Thyroid gland (tissue), 4 donors: ENCODE measurements at regions not wholly inside any gene's neighbourhood (a gene's known extent, or its start where the extent isn't known, plus 50 kb on each side); places are given as distances from the start of the nearest gene placed in this dataset.

Source experiments
- CTCF ChIP-seq, 6 experiments: fragments of 200-600 bp in 3 of 6; fragments of 450-650 bp in 3 of 6; sonication (generic) in 3 of 6; IDR thresholded peaks; one replicate each; pipeline ENCODE4 v1.5.1; 2016 to 2019; ENCODE audit warnings: antibody characterized with exemption in 6 of 6, mild to moderate bottlenecking in 2 of 6, inconsistent platforms in 1 of 6, moderate library complexity in 1 of 6
- POLR2A ChIP-seq, 2 donors: fragments of 450-650 bp; IDR thresholded peaks; one replicate each; pipeline ENCODE4 v1.6.1; 2017; ENCODE audit warnings: antibody characterized with exemption in 2 of 2, mild to moderate bottlenecking in 2 of 2, moderate library complexity in 1 of 2

- no peak for TF ChIP-seq POLR2A (IDR thresholded peaks at IDR 0.05)
- TF ChIP-seq CTCF (IDR thresholded peaks at IDR 0.05), result no peak
Observed at GRCh38 chr5:2615917-2616316, 135.6 kb downstream of the IRX2 start.
